Pancreas (tissue), 10 donors: ENCODE measurements at regions not wholly inside any gene's neighbourhood (a gene's known extent, or its start where the extent isn't known, plus 50 kb on each side); places are given as distances from the start of the nearest gene placed in this dataset.
"Not testable (repeated sequence)": the region's sequence is repeated elsewhere in the genome, so short reads cannot be mapped to it uniquely, and the experiment has no call there.

ENCODE experiments used
- ATAC-seq, 4 donors: fragments of 200-7000 bp; cut with Tn5 transposase; one replicate each; pipeline versions ENCODE4 v1.8.0 to v1.9.1; 2020; ENCODE audit warnings: mild to moderate bottlenecking in 4 of 4, moderate library complexity in 4 of 4
- DNase-seq, 6 donors: peaks; one replicate each; pipeline ENCODE4 v3.0.0-alpha.2; 2020
- FAIRE-seq: peaks from 2 replicates; lab custom pipeline; 2012; peaks lifted over from hg19 to GRCh38; lab: Jason Lieb, UNC
- H3K27ac ChIP-seq, 4 donors: fragments of 200-600 bp; sonication (generic); 1 replicate in 3 of 4; 2 replicates in 1 of 4; pipeline versions ENCODE4 v1.5.0 to v1.8.0; 2020
- H3K27me3 ChIP-seq, 4 donors: fragments of 200-600 bp; one replicate each; pipeline ENCODE4 v1.8.0; 2021
- H3K36me3 ChIP-seq, 3 donors: fragments of 200-600 bp; sonication (generic) in 1 of 3; one replicate each; pipeline versions ENCODE4 v1.5.0 to v1.8.0; 2020 to 2021
- H3K4me1 ChIP-seq, 3 donors: fragments of 200-600 bp; one replicate each; pipeline ENCODE4 v1.8.0; 2021
- H3K4me3 ChIP-seq, 4 donors: fragments of 200-600 bp; sonication (generic) in 2 of 4; one replicate each; pipeline versions ENCODE4 v1.5.0 to v1.8.0; 2020 to 2021
- H3K9me3 ChIP-seq, 4 donors: fragments of 200-600 bp; one replicate each; pipeline ENCODE4 v1.8.0; 2021
- WGBS, 2 donors: extraction: QIAGEN DNeasy Blood & Tissue Kit; methylation state at CpG; one replicate each; pipeline ENCODE4 v1.1.7; 2013; 5-methylcytosine and 5-hydroxymethylcytosine counted together
- intact Hi-C, 3 donors: fragments of 100-400 bp; cut with DNase I; formaldehyde crosslinking; loops; one replicate each; pipeline versions ENCODE4 v1.11.1 to v1.14.2; 2022
- TF ChIP-seq, protein P1 (sequence below), 4 donors: fragments of 200-600 bp; sonication (generic) in 3 of 4; IDR thresholded peaks; one replicate each; pipeline versions ENCODE4 v1.5.0 to v1.8.0; 2021; ENCODE audit warnings: antibody characterized with exemption in 4 of 4
- donor health status: healthy with polysubstance abuse.
- donor health status: DM: no; HTN: no; CAD: no; lungs with moderate emphysema.
- donor health status: DM: no; HTN: no; CAD: no.
- donor health status: control.
- donor health status: control.
- donor health status: Bipolar disorder and iron deficiency.
- donor health status: DM: yes; HTN: yes; CAD: no.
- donor health status: DM: no; HTN: no; CAD: no.
- donor health status: DM: no; HTN: no; CAD: no.
- donor health status: DM: yes; HTN: yes; CAD: no.

DNA sequence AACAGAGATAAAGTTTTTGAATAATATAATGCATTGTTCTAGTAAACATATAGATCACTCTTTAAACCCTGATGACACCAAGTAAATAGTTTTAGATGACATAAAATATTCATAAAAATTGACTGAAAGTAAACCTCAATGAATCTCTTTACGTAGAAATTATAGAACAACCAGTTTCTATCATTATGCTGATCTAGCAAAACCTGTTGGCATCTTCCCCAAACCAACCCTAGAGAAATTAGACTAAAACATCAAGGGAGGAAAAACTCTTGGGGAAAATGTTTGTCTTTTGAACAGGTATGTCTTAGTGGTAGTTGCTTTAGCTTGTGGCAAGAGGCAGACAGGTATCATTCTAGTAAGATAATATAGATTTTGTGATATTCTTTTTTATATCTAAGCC lies 747.0 kb upstream of the CDH6 start:
- FAIRE-seq: no peak
- no peak overlapping the region for H3K27ac ChIP-seq
- H3K9me3 ChIP-seq: no peaks in the 10 kb centered on the region
- intact Hi-C loops: no loop called here
- no peaks in the 10 kb centered on the region for H3K36me3 ChIP-seq
- DNase-seq: no peak
- H3K4me1 ChIP-seq: no peaks in the 10 kb centered on the region
- TF ChIP-seq, protein P1, sequence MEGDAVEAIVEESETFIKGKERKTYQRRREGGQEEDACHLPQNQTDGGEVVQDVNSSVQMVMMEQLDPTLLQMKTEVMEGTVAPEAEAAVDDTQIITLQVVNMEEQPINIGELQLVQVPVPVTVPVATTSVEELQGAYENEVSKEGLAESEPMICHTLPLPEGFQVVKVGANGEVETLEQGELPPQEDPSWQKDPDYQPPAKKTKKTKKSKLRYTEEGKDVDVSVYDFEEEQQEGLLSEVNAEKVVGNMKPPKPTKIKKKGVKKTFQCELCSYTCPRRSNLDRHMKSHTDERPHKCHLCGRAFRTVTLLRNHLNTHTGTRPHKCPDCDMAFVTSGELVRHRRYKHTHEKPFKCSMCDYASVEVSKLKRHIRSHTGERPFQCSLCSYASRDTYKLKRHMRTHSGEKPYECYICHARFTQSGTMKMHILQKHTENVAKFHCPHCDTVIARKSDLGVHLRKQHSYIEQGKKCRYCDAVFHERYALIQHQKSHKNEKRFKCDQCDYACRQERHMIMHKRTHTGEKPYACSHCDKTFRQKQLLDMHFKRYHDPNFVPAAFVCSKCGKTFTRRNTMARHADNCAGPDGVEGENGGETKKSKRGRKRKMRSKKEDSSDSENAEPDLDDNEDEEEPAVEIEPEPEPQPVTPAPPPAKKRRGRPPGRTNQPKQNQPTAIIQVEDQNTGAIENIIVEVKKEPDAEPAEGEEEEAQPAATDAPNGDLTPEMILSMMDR (IDR thresholded peaks at IDR 0.05): no peak
- no peak for ATAC-seq
- 39 to 63% methylated on average over 1 of the region's 1 CpG for WGBS, 2 donors
- H3K4me3 ChIP-seq: no peak overlapping the region
- no peaks in the 10 kb centered on the region for H3K27me3 ChIP-seq

DNA sequence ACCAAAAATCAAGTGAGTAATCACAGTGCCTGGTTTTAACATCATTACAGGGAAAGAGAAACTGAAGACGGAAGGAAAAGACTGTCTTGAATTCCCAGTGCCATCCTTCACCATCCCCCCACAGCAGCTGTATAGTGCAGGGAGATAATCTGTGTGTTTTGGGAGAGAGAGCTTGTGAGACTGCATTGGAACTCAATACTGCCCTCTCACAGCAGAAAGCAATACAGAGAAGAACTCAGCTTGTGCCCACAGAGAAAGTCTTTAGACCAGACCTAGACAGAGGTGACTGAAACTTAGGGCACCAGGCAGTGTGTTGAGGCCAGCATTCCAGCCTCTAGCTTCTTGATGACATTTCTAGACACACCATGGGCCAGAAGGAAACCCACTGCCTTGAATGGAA lies 754.7 kb upstream of the CDH6 start:
- Histone ChIP-seq H3K36me3 (no peaks in the 10 kb centered on the region), H3K9me3 (no peaks in the 10 kb centered on the region), H3K4me3 (no peak overlapping the region), H3K4me1 (no peaks in the 10 kb centered on the region), H3K27me3 (no peaks in the 10 kb centered on the region), H3K27ac (no peak overlapping the region)
- 53 to 56% methylated on average over 1 of the region's 1 CpG for WGBS, 2 donors
- TF ChIP-seq, protein P1 (IDR thresholded peaks at IDR 0.05): no peak
- no peak for ATAC-seq
- DNase-seq: no peak
- intact Hi-C loops: no loop called here
- FAIRE-seq: no peak

DNA sequence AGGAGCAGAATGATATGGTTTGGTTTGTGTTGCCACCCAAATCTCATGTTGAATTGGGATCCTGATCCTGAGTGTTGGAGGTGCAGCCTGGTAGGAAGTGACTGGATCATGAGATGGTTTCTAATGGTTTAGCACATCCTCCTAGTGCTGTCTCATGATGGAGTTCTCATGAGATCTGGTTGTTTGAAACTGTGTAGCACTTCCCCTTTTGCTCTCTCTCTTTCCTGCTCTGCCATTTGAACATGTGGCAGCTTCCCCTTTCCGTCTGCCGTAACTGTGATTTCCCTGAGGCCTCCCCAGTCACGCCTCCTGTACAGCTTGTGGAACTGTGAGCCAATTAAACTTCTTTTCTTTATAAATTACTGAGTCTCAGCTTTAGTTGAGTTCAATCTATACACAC lies 756.8 kb upstream of the CDH6 start:
- intact Hi-C loops: no loop called here
- no peak for DNase-seq
- Histone ChIP-seq H3K27me3 (no peaks in the 10 kb centered on the region), H3K4me1 (no peaks in the 10 kb centered on the region), H3K4me3 (no peak overlapping the region), H3K27ac (no peak overlapping the region), H3K9me3 (no peaks in the 10 kb centered on the region), H3K36me3 (no peaks in the 10 kb centered on the region)
- TF ChIP-seq, protein P1 (IDR thresholded peaks at IDR 0.05): no peak
- 59 to 62% methylated on average over 3 of the region's 3 CpGs for WGBS, 2 donors
- no peak for FAIRE-seq
- ATAC-seq: no peak

- H3K27me3 ChIP-seq, H3K9me3 ChIP-seq, FAIRE-seq, ATAC-seq, H3K4me1 ChIP-seq, H3K36me3 ChIP-seq, H3K27ac ChIP-seq, H3K4me3 ChIP-seq, intact Hi-C loops, DNase-seq: not testable (repeated sequence)
- WGBS, 2 donors: 65 to 70% methylated on average over 20 of the region's 20 CpGs
These were observed 764.5 kb upstream of the CDH6 start for GRCh38 chr5:30428866-30429407.

- no peak overlapping the region for H3K27ac ChIP-seq
- H3K36me3 ChIP-seq: no peaks in the 10 kb centered on the region
- intact Hi-C loops: no loop called here
- no peak for ATAC-seq
- no peaks in the 10 kb centered on the region for H3K4me1 ChIP-seq
- no peak overlapping the region for H3K4me3 ChIP-seq
- WGBS, 2 donors: 54 to 60% methylated on average over 2 of the region's 2 CpGs
- FAIRE-seq: no peak
- H3K27me3 ChIP-seq: no peaks in the 10 kb centered on the region
- no peaks in the 10 kb centered on the region for H3K9me3 ChIP-seq
- TF ChIP-seq, protein P1 (IDR thresholded peaks at IDR 0.05): no peak
- no peak for DNase-seq
These were observed 779.4 kb upstream of the CDH6 start for GRCh38 chr5:30414078-30414477.
